CD14-positive monocyte (primary cell): ENCODE measurements at regions not wholly inside any gene's neighbourhood (a gene's known extent, or its start where the extent isn't known, plus 50 kb on each side); places are given as distances from the start of the nearest gene placed in this dataset.

Experiments
- DNase-seq, 3 donors: peaks; one replicate each; pipeline ENCODE4 v3.0.0-alpha.2; 2011 to 2022
- H2AFZ ChIP-seq: 2 replicates; pipeline ENCODE4 v1.6.0; 2012; ENCODE audit warnings: mild to moderate bottlenecking, low read depth, low read length, inconsistent platforms; ENCODE audit not compliant: insufficient read depth, poor library complexity, severe bottlenecking
- H3K27ac ChIP-seq, 2 donors: 1 replicate in 1 of 2; 2 replicates in 1 of 2; pipeline ENCODE4 v1.5.1; 2012 to 2013; ENCODE audit warnings: low read length in 2 of 2, control low read depth in 1 of 2, inconsistent platforms in 1 of 2, low read depth in 1 of 2, mild to moderate bottlenecking in 1 of 2
- H3K27me3 ChIP-seq, 2 donors: one replicate each; pipeline versions ENCODE4 v1.6.0 to v1.6.1; 2011 to 2013; ENCODE audit warnings: low read length in 2 of 2; ENCODE audit not compliant: control insufficient read depth in 2 of 2, insufficient read depth in 2 of 2
- H3K36me3 ChIP-seq, 2 donors: replicated peaks in 1 of 2; 1 replicate in 1 of 2; 2 replicates in 1 of 2; pipeline versions ENCODE4 v1.5.1 to v1.6.1; 2012 to 2013; ENCODE audit warnings: low read length in 2 of 2, control low read depth in 1 of 2, inconsistent platforms in 1 of 2, mild to moderate bottlenecking in 1 of 2; ENCODE audit not compliant: insufficient read depth in 2 of 2, control insufficient read depth in 1 of 2
- H3K4me1 ChIP-seq, 2 donors: 1 replicate in 1 of 2; 2 replicates in 1 of 2; pipeline versions ENCODE4 v1.5.1 to v1.6.1; 2012 to 2013; ENCODE audit warnings: low read length in 2 of 2, control low read depth in 1 of 2, inconsistent platforms in 1 of 2, mild to moderate bottlenecking in 1 of 2, moderate library complexity in 1 of 2; ENCODE audit not compliant: insufficient read depth in 2 of 2, control insufficient read depth in 1 of 2
- H3K4me2 ChIP-seq: replicated peaks from 2 replicates; pipeline ENCODE3; 2012; ENCODE audit warnings: low read length, moderate library complexity, mild to moderate bottlenecking; ENCODE audit not compliant: poor library complexity, severe bottlenecking; ENCODE audit errors: extremely low read depth
- H3K4me3 ChIP-seq, 3 experiments: fragments of 200-600 bp in 1 of 3; sonication (generic) in 1 of 3; replicated peaks in 1 of 3; 1 replicate in 2 of 3; 2 replicates in 1 of 3; pipeline ENCODE4 v1.5.1; 2011 to 2013; ENCODE audit warnings: low read length in 3 of 3, mild to moderate bottlenecking in 3 of 3, control low read depth in 2 of 3, low read depth in 2 of 3, inconsistent platforms in 1 of 3, moderate library complexity in 1 of 3
- H3K79me2 ChIP-seq: 2 replicates; pipeline ENCODE4 v1.6.0; 2012; ENCODE audit warnings: mild to moderate bottlenecking, control low read depth, inconsistent platforms, low read length, moderate library complexity; ENCODE audit not compliant: insufficient read depth
- H3K9ac ChIP-seq: 2 replicates; pipeline ENCODE4 v1.6.0; 2017; ENCODE audit warnings: low read length, mild to moderate bottlenecking; ENCODE audit not compliant: insufficient read depth, poor library complexity, severe bottlenecking
- H3K9me3 ChIP-seq, 2 donors: replicated peaks in 1 of 2; 1 replicate in 1 of 2; 2 replicates in 1 of 2; pipeline versions ENCODE4 v1.5.1 to v1.6.1; 2012 to 2013; ENCODE audit warnings: low read length in 2 of 2, control low read depth in 1 of 2; ENCODE audit not compliant: control insufficient read depth in 1 of 2, insufficient read depth in 1 of 2
- H4K20me1 ChIP-seq: 2 replicates; pipeline ENCODE4 v1.6.0; 2012; ENCODE audit warnings: mild to moderate bottlenecking, low read length, control low read depth, moderate library complexity; ENCODE audit not compliant: insufficient read depth
- H3K27ac Mint-ChIP-seq, 7 donors: one replicate each; pipeline ENCODE4 v1.8.0; 2020; ENCODE audit warnings: mild to moderate bottlenecking in 7 of 7, mixed read lengths in 7 of 7, moderate library complexity in 6 of 7, inconsistent platforms in 2 of 7
- H3K27me3 Mint-ChIP-seq, 3 donors: one replicate each; pipeline ENCODE4 v1.8.0; 2021 to 2022; ENCODE audit warnings: low read depth in 3 of 3, mild to moderate bottlenecking in 3 of 3, mixed read lengths in 3 of 3, moderate library complexity in 3 of 3, inconsistent platforms in 1 of 3
- H3K36me3 Mint-ChIP-seq, 2 donors: one replicate each; pipeline ENCODE4 v1.8.0; 2020; ENCODE audit warnings: mixed read lengths in 2 of 2, inconsistent platforms in 1 of 2, mild to moderate bottlenecking in 1 of 2
- H3K4me1 Mint-ChIP-seq: one replicate; pipeline ENCODE4 v1.8.0; 2020; ENCODE audit warnings: mild to moderate bottlenecking, mixed read lengths
- H3K4me3 Mint-ChIP-seq, 2 donors: one replicate each; pipeline ENCODE4 v1.8.0; 2020; ENCODE audit warnings: mild to moderate bottlenecking in 2 of 2, mixed read lengths in 2 of 2, moderate library complexity in 1 of 2
- H3K9me3 Mint-ChIP-seq, 7 donors: one replicate each; pipeline ENCODE4 v1.8.0; 2020 to 2022; ENCODE audit warnings: mixed read lengths in 7 of 7, mild to moderate bottlenecking in 6 of 7, moderate library complexity in 6 of 7, inconsistent platforms in 2 of 7
- WGBS: methylation state at CpG from one replicate; pipeline ENCODE4 v1.1.5; 2013; ENCODE audit warnings: missing lambda C conversion rate; ENCODE audit not compliant: insufficient coverage; 5-methylcytosine and 5-hydroxymethylcytosine counted together
- intact Hi-C, 2 donors: fragments of 100-400 bp; cut with micrococcal nuclease; formaldehyde crosslinking; loops; one replicate each; pipeline versions ENCODE4 v1.15.0 to v1.15.1; 2023
- TF ChIP-seq, protein P1 (sequence below): fragments of 200-600 bp; IDR thresholded peaks from one replicate; pipeline ENCODE4 v1.8.0; 2022; ENCODE audit warnings: antibody characterized with exemption, mild to moderate bottlenecking

- Mint-ChIP-seq H3K27me3 (peaks cover 0 to 2% (median 1%) of the 10 kb centered on the region in 3 donors), H3K4me1 (no peaks in the 10 kb centered on the region), H3K9me3 (peaks cover 0 to 5% (median 0%) of the 10 kb centered on the region in 7 donors), H3K27ac (no peak overlapping the region), H3K36me3 (no peaks in the 10 kb centered on the region), H3K4me3 (no peak overlapping the region)
- Histone ChIP-seq H3K4me1 (no peaks in the 10 kb centered on the region), H2AFZ (no peak overlapping the region), H4K20me1 (no peaks in the 10 kb centered on the region), H3K9ac (no peak overlapping the region), H3K4me2 (no peak overlapping the region), H3K27ac (no peak overlapping the region), H3K9me3 (no peaks in the 10 kb centered on the region), H3K79me2 (no peaks in the 10 kb centered on the region), H3K36me3 (no peaks in the 10 kb centered on the region), H3K27me3 (no peaks in the 10 kb centered on the region), H3K4me3 (no peak overlapping the region)
- 50% methylated on average over 1 of the region's 3 CpGs for WGBS
- TF ChIP-seq, protein P1, sequence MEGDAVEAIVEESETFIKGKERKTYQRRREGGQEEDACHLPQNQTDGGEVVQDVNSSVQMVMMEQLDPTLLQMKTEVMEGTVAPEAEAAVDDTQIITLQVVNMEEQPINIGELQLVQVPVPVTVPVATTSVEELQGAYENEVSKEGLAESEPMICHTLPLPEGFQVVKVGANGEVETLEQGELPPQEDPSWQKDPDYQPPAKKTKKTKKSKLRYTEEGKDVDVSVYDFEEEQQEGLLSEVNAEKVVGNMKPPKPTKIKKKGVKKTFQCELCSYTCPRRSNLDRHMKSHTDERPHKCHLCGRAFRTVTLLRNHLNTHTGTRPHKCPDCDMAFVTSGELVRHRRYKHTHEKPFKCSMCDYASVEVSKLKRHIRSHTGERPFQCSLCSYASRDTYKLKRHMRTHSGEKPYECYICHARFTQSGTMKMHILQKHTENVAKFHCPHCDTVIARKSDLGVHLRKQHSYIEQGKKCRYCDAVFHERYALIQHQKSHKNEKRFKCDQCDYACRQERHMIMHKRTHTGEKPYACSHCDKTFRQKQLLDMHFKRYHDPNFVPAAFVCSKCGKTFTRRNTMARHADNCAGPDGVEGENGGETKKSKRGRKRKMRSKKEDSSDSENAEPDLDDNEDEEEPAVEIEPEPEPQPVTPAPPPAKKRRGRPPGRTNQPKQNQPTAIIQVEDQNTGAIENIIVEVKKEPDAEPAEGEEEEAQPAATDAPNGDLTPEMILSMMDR = no peak
- intact Hi-C loops = no loop called here
- DNase-seq = no peak
Observed at GRCh38 chr5:116652903-116653302, 78.3 kb upstream of the SEMA6A start.

DNA sequence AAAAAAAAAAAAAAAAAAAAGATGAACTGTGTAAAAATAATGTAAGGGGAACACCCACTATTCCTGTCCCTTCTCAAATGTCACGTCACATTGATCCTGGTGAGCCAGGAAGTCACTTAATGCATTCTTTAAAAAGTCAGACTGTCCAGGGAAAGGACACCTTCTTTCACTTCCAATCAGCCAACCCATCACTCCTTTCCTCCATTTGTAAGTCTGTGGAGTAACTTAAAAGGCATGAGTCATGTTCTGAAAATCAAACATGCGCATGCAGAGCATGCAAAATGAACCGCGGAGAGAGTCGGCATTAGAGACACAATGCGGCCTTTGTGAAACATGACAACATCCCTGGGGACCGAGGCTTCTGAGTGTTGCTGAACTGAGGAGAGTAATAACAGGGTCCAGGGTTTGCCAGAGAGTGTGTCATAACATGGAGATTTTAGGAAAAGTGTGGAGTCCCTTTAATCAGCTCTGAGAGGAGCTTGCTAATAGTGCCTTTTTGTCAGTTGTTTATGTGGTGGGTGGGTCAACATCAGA is 77.6 kb upstream of the SEMA6A start:
- no peak for DNase-seq
- H3K27me3 ChIP-seq = no peaks in the 10 kb centered on the region
- H2AFZ ChIP-seq = no peak overlapping the region
- H4K20me1 ChIP-seq = no peaks in the 10 kb centered on the region
- Mint-ChIP-seq H3K4me1 (no peaks in the 10 kb centered on the region), H3K27me3 (peaks cover 0 to 2% (median 1%) of the 10 kb centered on the region in 3 donors), H3K9me3 (peaks cover 0 to 5% (median 0%) of the 10 kb centered on the region in 7 donors), H3K4me3 (no peak overlapping the region), H3K27ac (no peak overlapping the region), H3K36me3 (no peaks in the 10 kb centered on the region)
- TF ChIP-seq, protein P1 = no peak
- no peak overlapping the region for H3K4me3 ChIP-seq
- WGBS = 81% methylated on average over 6 of the region's 7 CpGs
- intact Hi-C loops = no loop called here
- H3K79me2 ChIP-seq = no peaks in the 10 kb centered on the region
- H3K9me3 ChIP-seq = no peaks in the 10 kb centered on the region
- no peak overlapping the region for H3K9ac ChIP-seq
- no peaks in the 10 kb centered on the region for H3K36me3 ChIP-seq
- H3K4me2 ChIP-seq = no peak overlapping the region
- no peak overlapping the region for H3K27ac ChIP-seq
- no peaks in the 10 kb centered on the region for H3K4me1 ChIP-seq
